NOMO-1 (cell line): ENCODE measurements at regions not wholly inside any gene's neighbourhood (a gene's known extent, or its start where the extent isn't known, plus 50 kb on each side); places are given as distances from the start of the nearest gene placed in this dataset.
"Not testable (repeated sequence)": the region's sequence is repeated elsewhere in the genome, so short reads cannot be mapped to it uniquely, and the experiment has no call there.

Experiments
- DNase-seq, 2 experiments: peaks; one replicate each; lab custom pipeline; 2025; ENCODE audit not compliant: unreplicated experiment in 2 of 2; lab: John Stamatoyannopoulos, UW

DNA sequence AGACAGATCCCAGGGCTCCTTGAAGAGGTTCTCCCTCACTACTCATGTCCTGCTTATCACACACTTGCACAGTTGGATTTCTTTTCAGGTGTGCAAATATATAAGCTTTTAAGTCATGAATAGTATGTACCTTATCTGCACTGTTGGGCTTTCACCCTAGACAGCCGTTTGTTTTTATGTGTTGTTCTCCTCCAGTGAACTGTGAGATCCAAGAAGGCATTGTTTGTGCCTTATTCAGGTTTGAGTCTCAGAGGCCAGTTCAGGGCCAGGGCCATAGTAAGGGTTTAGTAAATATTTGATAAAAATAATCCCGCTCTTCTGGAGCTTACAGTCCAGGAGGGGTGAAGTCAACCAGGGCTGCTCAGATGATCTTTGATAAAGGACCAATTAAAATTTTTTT is 480.0 kb downstream of the TMEM38B start:
- DNase-seq, result no peak

DNA sequence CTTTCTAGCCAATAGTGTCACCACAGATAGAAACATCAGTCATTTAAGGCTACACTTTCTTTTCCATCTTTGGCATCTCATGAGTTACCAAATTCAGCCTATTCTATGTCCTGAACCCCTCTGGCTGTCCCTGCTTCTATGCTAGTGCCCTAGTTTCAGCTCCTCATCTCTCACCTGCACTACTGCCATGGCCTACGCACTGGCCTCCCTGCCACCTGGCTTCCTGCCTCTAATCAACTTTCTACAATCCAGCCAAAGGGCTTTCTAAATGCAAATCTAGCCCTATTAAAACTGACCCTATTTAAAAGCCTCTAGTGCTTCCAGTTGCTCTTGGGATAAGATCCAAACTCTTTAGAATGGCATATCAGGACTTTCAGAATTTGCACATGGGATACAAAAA is 482.9 kb downstream of the TMEM38B start:
- DNase-seq, result no peak

DNA sequence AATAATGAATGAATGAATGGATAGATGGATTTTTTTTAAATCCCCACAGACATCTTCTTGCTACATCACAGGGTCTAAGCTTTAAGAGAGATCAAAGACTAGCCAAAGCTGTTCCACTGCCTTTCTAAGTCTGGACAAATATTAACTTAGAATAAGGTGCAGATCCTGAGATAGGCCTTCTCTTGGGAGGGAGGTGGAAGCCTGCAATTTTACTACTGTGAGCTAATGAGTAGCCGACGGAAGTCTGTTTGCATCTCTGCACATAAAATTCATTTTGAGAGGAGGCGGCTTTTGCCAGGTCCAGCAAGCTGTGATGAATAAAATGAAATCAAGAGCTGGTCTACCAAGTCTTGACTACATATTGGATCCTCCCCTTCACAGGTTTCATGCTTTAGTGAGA is 484.9 kb downstream of the TMEM38B start:
- DNase-seq, result no peak

DNA sequence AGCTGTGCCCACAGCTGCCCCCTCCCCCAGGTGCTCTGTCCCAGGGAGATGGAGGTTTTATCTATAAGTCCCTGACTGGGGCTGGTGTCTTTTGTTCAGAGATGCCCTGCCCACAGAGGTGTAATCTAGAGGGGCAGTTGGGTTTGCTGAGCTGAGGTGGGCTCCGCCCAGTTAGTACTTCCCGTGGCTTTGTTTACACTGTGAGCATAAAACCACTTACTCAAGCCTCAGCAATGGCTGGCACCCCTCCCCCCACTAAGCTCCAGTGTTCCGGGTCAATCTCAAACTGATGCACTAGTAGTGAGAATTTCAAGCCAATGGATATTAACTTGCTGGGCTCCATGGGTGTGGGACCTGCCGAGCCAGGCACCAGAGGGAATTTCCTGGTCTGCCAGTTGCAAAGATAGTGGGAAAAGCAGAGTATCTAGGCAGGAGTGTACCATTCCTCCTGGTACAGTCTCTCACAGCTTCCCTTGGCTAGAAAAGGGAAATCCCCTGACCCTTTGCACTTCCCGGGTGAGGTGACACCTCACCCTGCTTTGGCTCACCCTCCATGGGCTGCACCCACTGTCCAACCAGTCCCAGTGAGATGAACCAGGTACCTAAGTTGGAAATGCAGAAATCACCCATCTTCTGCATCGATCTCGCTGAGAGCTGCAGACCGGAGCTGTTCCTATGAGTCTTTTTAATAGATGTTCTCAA is 509.6 kb downstream of the TMEM38B start:
- not testable (repeated sequence) for DNase-seq

DNA sequence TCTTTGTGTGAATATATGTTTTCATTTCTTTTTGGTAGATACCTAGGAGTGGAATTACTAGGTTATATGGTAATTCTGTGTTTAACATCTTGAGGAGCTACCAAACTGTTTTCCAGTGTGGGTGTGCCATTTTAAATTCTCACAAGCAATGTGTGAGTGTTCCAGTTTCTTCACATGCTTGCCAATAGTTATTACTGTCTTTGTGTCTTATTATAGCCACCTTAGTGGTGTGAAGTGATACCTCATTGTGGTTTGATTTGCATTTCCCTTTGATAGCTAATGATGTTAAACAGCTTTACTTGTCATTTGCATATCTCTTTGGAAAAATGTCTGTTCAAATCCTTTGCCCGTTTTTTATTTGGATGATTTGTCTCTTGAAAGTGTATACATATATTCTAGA is 513.0 kb downstream of the TMEM38B start:
- no peak for DNase-seq

DNA sequence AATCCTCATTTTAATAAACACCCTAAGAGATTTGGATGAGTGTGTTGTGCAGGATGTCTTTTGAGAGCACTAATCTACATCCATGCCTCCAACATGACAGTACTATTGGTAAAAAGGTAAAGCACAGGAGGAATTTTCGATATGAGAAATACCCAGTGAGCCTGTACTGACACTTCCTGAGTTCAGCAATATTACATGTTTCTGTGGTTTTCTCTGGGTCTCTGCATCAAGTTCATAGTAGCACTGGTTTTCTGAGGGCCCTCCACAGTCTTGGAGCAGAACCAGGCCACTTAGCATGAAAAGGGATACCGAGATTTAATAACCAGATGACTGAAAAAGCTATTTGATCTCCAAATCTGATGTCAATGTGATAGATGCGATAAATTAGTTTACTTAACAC is 524.1 kb downstream of the TMEM38B start:
- DNase-seq, result no peak

DNA sequence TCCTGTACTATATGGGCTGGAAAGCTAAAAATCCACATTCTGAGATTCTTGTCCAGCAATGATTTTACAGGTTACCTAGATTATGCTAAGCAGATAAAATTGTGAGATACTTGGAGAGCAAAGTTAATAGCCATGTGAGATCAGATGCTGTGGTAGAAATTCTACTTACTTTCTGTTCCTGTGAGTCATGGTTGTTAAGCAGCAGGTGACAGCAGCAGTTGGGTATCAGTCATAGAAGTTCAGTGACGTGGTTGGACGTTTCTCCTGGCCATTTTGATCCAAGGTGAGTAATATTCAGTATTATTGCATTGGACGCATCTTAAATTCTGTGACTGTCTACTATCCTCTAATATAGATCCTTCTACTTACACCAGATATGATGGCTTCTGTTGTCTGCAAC is 524.5 kb downstream of the TMEM38B start:
- DNase-seq, result no peak

DNA sequence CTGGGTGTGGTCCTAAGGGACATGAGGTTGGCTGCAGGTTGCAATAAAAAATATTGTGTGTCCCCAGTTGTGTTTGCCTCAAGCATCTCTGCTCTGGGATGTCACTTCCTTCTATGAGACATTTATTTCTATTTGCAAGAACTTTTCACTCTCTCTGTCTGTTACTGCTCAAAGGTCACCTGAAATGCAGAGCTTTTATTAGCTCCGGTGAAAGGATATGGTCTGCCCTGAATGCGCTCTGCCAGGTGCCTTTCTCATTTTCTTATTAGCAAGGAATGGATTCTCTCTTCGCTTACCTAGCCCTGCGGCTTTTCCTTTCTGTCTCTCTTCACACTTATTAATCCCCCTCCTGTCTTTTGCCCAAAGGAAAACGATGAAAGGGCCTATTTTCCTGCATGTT is 526.1 kb downstream of the TMEM38B start:
- no peak for DNase-seq

DNA sequence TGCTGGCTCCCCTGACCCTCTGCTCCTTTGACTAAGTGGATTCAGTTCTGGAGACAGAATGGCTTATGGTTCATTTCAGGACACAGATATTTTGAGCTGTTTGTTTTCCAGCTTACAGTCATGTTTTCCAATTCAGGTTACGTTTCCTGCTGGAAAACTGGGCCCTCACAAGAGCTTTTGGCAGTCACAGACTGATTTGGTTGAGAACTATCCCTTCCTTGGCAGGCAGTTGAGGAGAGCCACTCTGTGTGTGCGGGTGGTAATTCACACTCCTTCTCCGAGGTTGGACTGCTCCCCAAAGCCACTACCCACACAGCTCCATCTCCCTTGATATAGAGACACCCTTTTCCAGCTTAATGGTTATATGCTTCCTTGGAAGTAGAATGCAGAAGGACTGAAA is 534.5 kb downstream of the TMEM38B start:
- no peak for DNase-seq

DNA sequence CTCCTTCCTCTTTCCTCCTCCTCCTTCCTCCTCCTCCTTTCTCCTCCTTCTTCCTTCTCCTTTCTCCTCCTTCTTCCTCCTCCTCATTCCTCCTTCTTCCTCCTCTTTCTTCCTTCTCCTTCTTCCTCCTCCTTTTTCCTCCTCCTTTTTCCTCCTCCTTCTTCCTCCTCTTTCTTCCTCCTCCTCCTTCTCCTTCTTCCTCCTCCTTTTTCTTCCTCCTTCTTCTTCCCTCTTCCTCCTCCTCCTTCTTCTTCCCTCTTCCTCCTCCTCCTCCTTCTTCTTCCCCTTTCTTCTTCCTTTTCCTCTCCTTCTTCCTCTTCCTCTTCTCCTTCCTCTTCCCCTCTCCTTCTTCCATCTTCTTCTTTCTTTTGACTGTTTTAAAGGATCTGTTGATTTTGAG is 538.8 kb downstream of the TMEM38B start:
- no peak for DNase-seq

DNA sequence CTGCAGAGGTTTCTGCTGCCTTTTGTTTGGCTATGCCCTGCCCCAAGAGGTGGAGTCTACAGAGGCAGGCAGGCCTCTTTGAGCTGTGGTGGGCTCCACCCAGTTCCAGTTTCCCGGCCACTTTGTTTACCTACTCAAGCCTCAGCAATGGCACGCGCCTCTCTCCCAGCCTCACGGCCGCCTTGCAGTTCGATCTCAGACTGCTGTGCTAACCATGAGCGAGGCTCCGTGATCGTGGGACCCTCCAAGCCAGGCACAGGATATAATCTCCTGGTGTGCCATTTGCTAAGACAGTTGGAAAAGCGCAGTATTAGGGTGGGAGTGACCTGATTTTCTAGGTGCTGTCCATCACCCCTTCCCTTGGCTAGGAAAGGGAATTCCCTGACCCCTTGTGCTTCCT is 566.6 kb downstream of the TMEM38B start:
- DNase-seq, result not testable (repeated sequence)

DNA sequence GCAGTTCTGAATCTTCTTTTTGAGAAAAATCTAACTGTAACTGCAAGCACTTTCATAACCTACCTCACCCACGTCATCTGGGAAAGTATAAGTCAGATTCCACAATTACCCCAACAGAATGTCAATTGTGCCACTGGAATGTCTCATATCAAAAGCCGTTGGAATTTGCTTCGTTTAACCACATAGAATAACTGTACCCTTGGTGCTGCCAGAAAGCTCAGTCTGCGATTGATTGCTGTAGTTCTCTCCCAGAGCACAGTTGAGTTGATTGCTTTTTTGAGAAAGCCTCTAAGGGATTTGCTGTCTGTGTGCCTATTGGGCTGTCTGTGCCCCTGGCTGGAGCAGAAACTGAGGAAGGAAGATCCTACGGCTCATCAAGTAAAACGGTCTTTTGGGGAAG is 583.6 kb downstream of the TMEM38B start:
- no peak for DNase-seq

DNA sequence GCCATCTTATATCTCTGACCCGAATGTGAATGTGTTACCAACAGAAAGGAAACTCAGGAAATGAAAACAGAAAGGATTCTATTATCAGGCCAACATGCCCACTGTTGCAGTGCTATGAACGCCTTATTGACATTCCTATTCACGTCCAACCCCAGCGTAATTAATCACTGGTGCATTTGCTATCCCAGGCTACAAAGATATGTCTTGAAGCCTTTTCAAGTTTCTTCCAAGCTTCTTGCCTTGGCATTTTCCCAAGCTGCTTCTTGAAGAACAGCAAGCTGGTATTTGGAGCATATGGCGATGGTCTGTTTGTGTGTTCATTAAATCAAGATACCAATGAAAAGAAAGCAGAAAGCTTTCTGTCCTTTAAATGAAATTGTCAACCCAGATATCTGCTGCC is 579.2 kb upstream of the ZNF462 start:
- DNase-seq, result no peak

DNA sequence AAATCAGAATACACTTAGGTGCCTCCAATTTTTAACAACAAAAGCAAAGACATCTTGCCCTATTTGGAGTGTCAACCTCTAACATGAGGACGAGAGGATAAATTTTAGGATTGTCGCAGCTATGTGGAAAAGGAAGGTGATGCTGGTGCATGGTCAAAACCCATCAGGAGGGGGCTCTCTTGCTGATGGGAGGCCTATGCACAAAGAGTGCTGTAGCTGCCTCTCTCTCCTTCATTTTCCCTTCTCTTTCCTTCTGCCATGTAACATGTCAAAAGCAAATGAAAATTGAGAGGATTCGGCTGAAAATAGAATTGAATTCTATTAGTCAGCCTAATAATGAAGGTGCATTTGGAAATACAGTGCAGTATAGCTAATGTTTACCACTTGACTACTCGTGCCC is 578.7 kb upstream of the ZNF462 start:
- no peak for DNase-seq

DNA sequence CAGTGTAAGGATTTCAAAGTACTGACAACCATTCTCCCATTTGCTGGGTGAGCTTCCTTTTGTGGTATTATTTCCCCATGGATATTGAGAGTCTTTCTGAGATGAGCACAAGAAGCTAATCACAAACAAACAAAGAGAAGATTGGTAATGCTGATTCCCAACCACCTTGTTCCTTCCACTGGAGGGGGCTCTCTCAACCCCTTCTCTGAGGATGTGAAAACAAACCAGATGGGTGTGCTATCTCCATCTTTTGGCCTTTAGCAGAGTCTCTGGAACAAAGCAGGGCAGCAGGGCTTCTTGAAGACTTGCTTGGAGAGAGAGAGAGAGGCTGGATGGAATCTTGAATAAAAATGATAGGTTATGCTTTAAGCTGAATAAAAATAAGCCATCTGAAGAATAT is 576.7 kb upstream of the ZNF462 start:
- peak in 1 of 2 experiments; percentile 29 for DNase-seq

DNA sequence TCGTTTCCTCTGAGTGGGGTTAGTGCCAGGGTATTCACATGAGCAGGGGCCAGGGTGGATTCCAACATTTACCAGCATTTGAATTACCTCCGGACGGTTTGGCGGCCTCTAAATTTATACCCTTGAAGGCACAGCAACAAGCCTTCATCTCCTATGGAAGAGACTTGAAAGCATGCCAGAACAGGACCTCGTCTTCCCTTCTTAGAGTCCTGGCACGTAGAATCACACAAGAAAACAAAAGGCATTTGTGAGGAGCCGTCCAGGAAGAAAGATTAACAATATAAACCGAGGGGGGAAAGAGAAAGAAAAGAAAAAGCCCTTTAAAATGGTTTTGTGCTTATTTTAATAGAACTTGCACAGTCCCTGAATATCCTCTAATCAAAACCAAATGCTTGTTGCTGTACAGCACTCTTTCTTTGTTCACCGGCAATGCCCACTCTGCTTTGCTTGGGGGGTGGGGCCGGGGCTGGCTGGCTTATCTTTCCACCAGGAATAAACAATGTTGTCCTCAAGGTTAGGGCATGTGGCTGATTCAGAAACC is 575.8 kb upstream of the ZNF462 start:
- no peak for DNase-seq

DNA sequence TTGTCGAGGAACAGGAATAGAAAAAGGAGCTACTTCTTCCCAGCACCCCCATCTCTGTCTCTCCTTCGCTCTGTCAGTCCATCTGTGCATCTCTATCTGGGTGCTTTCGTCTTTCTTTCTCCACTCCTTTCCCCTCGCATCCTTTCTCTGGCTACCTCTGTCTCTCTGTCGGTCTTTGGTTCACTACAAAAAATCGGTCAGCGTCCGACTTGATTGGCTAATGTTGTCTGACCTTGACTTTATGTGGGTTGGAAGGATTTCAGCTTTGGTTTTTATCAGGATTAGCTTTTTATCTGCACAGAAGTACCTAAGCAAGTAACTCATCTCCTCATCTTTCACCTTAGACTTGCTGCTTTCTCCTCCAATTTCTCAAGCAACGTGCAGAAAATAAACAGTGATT is 575.2 kb upstream of the ZNF462 start:
- DNase-seq, result no peak

DNA sequence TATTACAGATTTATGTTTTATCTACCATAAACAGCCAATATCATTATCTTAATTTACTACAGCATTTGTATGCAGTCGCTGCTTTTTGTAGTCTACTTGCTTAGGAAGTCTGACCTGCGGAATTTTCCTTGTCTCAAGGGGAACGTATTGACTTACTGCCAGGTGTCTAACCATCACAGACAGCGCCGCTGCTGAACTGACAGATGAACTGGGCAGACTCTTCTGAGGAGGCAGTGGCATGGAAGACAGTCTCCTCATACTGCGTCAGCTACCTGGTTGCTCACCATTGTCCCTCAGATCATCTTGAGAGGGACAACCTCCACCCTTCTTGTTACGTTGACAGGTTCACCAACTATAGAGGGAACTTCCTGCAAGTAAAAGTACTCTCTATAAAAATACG is 574.3 kb upstream of the ZNF462 start:
- peak in 1 of 2 experiments; percentile 3 for DNase-seq

DNA sequence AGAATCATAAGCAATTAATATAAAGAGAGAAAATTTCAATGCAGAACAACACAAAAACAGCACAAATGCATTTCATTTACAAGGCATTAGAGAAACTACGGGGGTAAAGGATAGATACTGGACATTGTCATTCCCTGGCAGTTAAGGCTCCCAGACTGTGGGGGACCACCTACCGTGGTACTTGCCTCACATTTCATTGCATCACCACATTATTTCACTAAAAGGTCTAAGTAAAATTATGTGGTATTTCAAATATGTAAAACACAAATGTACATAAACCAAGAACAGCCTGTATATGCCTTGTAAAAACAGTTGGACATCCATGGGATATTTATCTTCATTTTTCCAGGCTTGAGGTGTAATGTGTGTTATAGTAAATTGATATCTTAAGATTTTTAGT is 571.2 kb upstream of the ZNF462 start:
- DNase-seq, result no peak

DNA sequence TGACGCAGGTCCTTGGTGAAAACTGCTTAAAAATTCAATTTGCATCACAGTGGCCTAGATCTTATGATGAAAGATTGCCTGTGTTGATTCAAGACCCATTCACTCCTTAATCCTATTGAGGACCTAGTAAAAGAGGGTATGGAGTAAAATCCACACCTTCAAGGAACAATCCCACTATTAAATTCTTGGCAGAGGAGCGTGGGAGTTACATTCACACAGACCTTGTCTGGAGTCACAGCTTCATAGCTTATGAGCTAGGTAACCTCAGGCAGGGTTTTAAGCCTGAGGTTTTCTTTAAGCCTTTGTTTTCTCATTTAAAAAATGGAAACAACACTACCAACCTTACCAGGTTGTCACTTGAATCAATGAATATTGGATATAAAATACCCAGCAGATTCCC is 566.5 kb upstream of the ZNF462 start:
- DNase-seq, result no peak

DNA sequence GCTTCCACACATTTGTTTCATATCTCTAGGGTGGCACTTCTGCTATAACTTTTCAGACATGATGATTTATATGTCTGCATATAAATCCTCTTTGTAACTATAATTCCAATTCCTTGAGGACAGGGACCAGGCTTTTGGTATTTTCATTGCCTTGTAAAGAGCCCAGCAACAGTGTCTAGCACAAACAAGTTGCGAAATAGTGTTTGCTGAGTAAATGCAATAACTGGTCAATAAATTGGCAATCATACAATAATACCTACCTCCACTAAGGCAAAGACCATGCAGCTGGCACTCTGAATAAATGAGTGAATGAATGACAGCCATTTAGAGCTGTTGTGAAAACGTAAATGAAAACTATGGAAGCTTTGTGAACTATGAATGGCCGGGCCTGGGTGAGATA is 564.0 kb upstream of the ZNF462 start:
- DNase-seq, result no peak

DNA sequence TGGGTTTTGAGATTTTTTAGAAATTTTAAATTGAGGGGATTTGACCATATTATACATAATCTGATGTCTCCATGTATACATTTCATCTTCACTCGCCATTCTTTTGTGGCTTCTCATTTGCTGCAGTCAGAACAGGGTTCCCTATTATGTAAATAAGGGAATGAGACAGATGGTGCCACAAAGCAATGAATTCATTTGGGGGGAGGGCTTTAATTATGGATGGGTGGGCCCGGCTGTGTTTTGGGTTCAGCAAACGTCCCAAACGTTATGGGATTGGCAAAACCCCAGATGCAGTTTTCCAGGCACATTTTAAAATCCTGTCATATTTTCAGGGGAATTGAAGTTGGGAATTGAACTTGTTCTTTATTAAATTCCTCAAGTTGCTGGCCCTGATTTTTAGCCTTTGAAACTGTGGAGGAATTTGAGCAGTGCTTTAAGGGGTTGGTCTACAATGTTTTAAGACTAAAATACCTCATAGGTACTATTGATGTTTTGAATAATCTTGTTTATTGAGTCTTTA is 558.5 kb upstream of the ZNF462 start:
- DNase-seq, result no peak
